ENCODE measurements at regions not wholly inside any gene's neighbourhood (a gene's known extent, or its start where the extent isn't known, plus 50 kb on each side); places are given as distances from the start of the nearest gene placed in this dataset.

DNA sequence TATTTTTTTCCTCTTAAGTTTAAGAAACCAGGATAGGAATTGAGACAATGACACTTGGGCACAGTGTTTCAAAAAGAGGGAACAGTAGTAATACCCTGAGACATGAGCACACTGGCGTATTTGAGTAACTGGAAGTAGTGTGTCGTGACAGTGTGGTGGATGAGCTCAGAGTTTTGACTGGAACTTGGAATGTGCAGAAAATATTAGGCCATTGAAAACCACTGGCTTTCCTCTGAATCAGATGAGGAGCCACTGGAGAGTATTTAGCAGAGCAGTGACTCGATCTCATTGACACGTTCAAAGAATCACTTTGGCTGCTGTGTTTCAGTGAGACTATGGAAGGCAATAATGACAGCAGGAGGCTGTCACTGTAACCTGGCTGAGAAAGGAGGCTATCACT, 1531.2 kb downstream of the STIM2 start:
- TF ChIP-seq MXI1 (IDR thresholded peaks at IDR 0.05; ENCODE audit: low read depth, low read length) (no peak), EZH2phosphoT487 (IDR thresholded peaks at IDR 0.05; ENCODE audit: borderline replicate concordance, low read depth) (no peak), POLR2AphosphoS5 (IDR thresholded peaks at IDR 0.05; ENCODE audit: low read depth, low read length) (no peak), SIN3A (IDR thresholded peaks at IDR 0.05; ENCODE audit: borderline replicate concordance, low read depth, low read length) (no peak), MEF2A (IDR thresholded peaks at IDR 0.05; ENCODE audit: borderline replicate concordance, low read depth) (no peak), TAF1 (IDR thresholded peaks at IDR 0.05; ENCODE audit: borderline replicate concordance, low read depth, low read length) (no peak), SMC3 (IDR thresholded peaks at IDR 0.05; ENCODE audit: low read depth, low read length) (no peak)
- TF ChIP-seq, protein P1, sequence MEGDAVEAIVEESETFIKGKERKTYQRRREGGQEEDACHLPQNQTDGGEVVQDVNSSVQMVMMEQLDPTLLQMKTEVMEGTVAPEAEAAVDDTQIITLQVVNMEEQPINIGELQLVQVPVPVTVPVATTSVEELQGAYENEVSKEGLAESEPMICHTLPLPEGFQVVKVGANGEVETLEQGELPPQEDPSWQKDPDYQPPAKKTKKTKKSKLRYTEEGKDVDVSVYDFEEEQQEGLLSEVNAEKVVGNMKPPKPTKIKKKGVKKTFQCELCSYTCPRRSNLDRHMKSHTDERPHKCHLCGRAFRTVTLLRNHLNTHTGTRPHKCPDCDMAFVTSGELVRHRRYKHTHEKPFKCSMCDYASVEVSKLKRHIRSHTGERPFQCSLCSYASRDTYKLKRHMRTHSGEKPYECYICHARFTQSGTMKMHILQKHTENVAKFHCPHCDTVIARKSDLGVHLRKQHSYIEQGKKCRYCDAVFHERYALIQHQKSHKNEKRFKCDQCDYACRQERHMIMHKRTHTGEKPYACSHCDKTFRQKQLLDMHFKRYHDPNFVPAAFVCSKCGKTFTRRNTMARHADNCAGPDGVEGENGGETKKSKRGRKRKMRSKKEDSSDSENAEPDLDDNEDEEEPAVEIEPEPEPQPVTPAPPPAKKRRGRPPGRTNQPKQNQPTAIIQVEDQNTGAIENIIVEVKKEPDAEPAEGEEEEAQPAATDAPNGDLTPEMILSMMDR (IDR thresholded peaks at IDR 0.05), result no peak
- TF ChIP-seq, protein P2, sequence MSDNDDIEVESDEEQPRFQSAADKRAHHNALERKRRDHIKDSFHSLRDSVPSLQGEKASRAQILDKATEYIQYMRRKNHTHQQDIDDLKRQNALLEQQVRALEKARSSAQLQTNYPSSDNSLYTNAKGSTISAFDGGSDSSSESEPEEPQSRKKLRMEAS (IDR thresholded peaks at IDR 0.05; ENCODE audit: low read depth), result no peak
- TF ChIP-seq, protein P3, sequence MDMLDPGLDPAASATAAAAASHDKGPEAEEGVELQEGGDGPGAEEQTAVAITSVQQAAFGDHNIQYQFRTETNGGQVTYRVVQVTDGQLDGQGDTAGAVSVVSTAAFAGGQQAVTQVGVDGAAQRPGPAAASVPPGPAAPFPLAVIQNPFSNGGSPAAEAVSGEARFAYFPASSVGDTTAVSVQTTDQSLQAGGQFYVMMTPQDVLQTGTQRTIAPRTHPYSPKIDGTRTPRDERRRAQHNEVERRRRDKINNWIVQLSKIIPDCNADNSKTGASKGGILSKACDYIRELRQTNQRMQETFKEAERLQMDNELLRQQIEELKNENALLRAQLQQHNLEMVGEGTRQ (IDR thresholded peaks at IDR 0.05; ENCODE audit: borderline replicate concordance, low read depth, low read length), result no peak

All from SK-N-SH (cell line).